Psoas muscle (tissue), 7 donors: ENCODE measurements at regions not wholly inside any gene's neighbourhood (a gene's known extent, or its start where the extent isn't known, plus 50 kb on each side); places are given as distances from the start of the nearest gene placed in this dataset.

ENCODE experiments used
- ATAC-seq, 4 donors: fragments of 200-7000 bp; cut with Tn5 transposase; one replicate each; pipeline ENCODE4 v1.9.1; 2020; ENCODE audit warnings: moderate library complexity in 3 of 4, mild to moderate bottlenecking in 2 of 4
- DNase-seq, 2 donors: peaks; one replicate each; pipeline ENCODE4 v3.0.0-alpha.2; 2020
- H3K27ac ChIP-seq: fragments of 200-600 bp; one replicate; pipeline ENCODE4 v1.8.0; 2022
- H3K27me3 ChIP-seq, 3 donors: fragments of 200-600 bp in 1 of 3; one replicate each; pipeline versions ENCODE4 v1.6.1 to v1.8.0; 2013 to 2022; ENCODE audit warnings: low read length in 2 of 3, mild to moderate bottlenecking in 2 of 3, moderate library complexity in 1 of 3; ENCODE audit not compliant: insufficient read depth in 3 of 3
- H3K36me3 ChIP-seq, 2 donors: fragments of 200-600 bp in 1 of 2; one replicate each; pipeline versions ENCODE4 v1.6.1 to v1.8.0; 2013 to 2022; ENCODE audit warnings: low read depth in 1 of 2, mild to moderate bottlenecking in 1 of 2, moderate library complexity in 1 of 2; ENCODE audit not compliant: insufficient read depth in 1 of 2
- H3K4me1 ChIP-seq: fragments of 200-600 bp; one replicate; pipeline ENCODE4 v1.8.0; 2022
- H3K4me3 ChIP-seq: fragments of 200-600 bp; one replicate; pipeline ENCODE4 v1.8.0; 2022; ENCODE audit warnings: mild to moderate bottlenecking
- H3K9me3 ChIP-seq: fragments of 200-600 bp; one replicate; pipeline ENCODE4 v1.8.0; 2022
- CTCF ChIP-seq: fragments of 200-600 bp; IDR thresholded peaks from one replicate; pipeline ENCODE4 v1.8.0; 2022; ENCODE audit warnings: antibody characterized with exemption
- WGBS, 3 donors: extraction: QIAGEN DNeasy Blood & Tissue Kit; methylation state at CpG; one replicate each; pipeline versions ENCODE4 v1.1.6 to v1.1.7; 2013; 5-methylcytosine and 5-hydroxymethylcytosine counted together
- intact Hi-C, 2 donors: fragments of 100-400 bp; cut with DNase I; formaldehyde crosslinking; loops; one replicate each; pipeline versions ENCODE4 v1.11.0 to v1.14.2; 2022
- donor health status: healthy with polysubstance abuse.
- donor health status: DM: no; HTN: no; CAD: no; lungs with moderate emphysema.
- donor health status: Bipolar disorder and iron deficiency.
- donor health status: healthy.
- donor health status: DM: yes; HTN: yes; CAD: no.
- donor health status: DM: no; HTN: no; CAD: no.
- donor health status: DM: yes; HTN: yes; CAD: no.

- DNase-seq (no peak), ATAC-seq (no peak)
- intact Hi-C loops: no loop called here
- no peak for TF ChIP-seq CTCF
- 90 to 91% (median 90%) methylated on average over 4 of the region's 4 CpGs for WGBS, 3 donors
- Histone ChIP-seq H3K36me3 (no peaks in the 10 kb centered on the region), H3K4me1 (no peaks in the 10 kb centered on the region), H3K27ac (no peak overlapping the region), H3K4me3 (no peak overlapping the region), H3K27me3 (no peaks in the 10 kb centered on the region), H3K9me3 (no peaks in the 10 kb centered on the region)
Observed at GRCh38 chr14:71365361-71365760, 458.1 kb downstream of the PCNX1 start.

- no peak for TF ChIP-seq CTCF
- Histone ChIP-seq H3K27me3 (no peaks in the 10 kb centered on the region), H3K9me3 (no peaks in the 10 kb centered on the region), H3K4me1 (no peaks in the 10 kb centered on the region), H3K27ac (no peak overlapping the region), H3K4me3 (no peak overlapping the region), H3K36me3 (no peaks in the 10 kb centered on the region)
- 85 to 90% (median 87%) methylated on average over 4 of the region's 4 CpGs for WGBS, 3 donors
- intact Hi-C loops: no loop called here
- DNase-seq: no peak
- ATAC-seq: no peak
Observed at GRCh38 chr14:71366861-71367260, 459.6 kb downstream of the PCNX1 start.

- Histone ChIP-seq H3K9me3 (no peaks in the 10 kb centered on the region), H3K27me3 (no peaks in the 10 kb centered on the region), H3K4me1 (no peaks in the 10 kb centered on the region), H3K27ac (no peak overlapping the region), H3K36me3 (no peaks in the 10 kb centered on the region), H3K4me3 (no peak overlapping the region)
- ATAC-seq (no peak), DNase-seq (no peak)
- WGBS, 3 donors: 59 to 70% (median 65%) methylated on average over 2 of the region's 2 CpGs
- no peak for TF ChIP-seq CTCF
- intact Hi-C loops: no loop called here
Observed at GRCh38 chr14:71371711-71372396, 464.6 kb downstream of the PCNX1 start.

GRCh38 chr14:71372411-71372838 lies 465.2 kb downstream of the PCNX1 start:
- no peak for TF ChIP-seq CTCF
- no peak for DNase-seq
- Histone ChIP-seq H3K27ac (no peak overlapping the region), H3K4me1 (no peaks in the 10 kb centered on the region), H3K36me3 (no peaks in the 10 kb centered on the region), H3K4me3 (no peak overlapping the region), H3K27me3 (no peaks in the 10 kb centered on the region), H3K9me3 (no peaks in the 10 kb centered on the region)
- WGBS, 3 donors: 82 to 83% (median 82%) methylated on average over 4 of the region's 4 CpGs
- intact Hi-C loops: no loop called here
- ATAC-seq: no peak

GRCh38 chr14:71373773-71374172 lies 466.5 kb downstream of the PCNX1 start:
- no peak for DNase-seq
- no peaks in the 10 kb centered on the region for H3K4me1 ChIP-seq
- intact Hi-C loops: no loop called here
- WGBS, 3 donors: 42 to 57% (median 54%) methylated on average over 1 of the region's 1 CpG
- H3K27me3 ChIP-seq: no peaks in the 10 kb centered on the region
- H3K4me3 ChIP-seq: no peak overlapping the region
- H3K27ac ChIP-seq: no peak overlapping the region
- no peak for ATAC-seq
- TF ChIP-seq CTCF: no peak
- H3K36me3 ChIP-seq: no peaks in the 10 kb centered on the region
- no peaks in the 10 kb centered on the region for H3K9me3 ChIP-seq
